H1 (cell line): ENCODE measurements at regions not wholly inside any gene's neighbourhood (a gene's known extent, or its start where the extent isn't known, plus 50 kb on each side); places are given as distances from the start of the nearest gene placed in this dataset.

Source experiments
- CTCF ChIA-PET: fragments of 300-600 bp; sonication (Branson Sonifier 250); formaldehyde crosslinking; loops from one replicate; lab custom pipeline; 2021; ENCODE audit not compliant: partially characterized antibody; lab: Charles Lee
- POLR2A ChIA-PET: fragments of 300-600 bp; sonication (Branson Sonifier 250); formaldehyde crosslinking; loops from one replicate; lab custom pipeline; 2021; ENCODE audit warnings: inconsistent platforms; ENCODE audit not compliant: partially characterized antibody; lab: Charles Lee
- DNase-seq, 2 experiments: peaks; one replicate each; pipeline versions ENCODE4 v3.0.0 to v3.0.0-alpha.2; 2010 to 2022; ENCODE audit warnings: low spot score in 2 of 2, low read depth in 1 of 2, mixed read lengths in 1 of 2
- FAIRE-seq: peaks from 2 replicates; lab custom pipeline; 2011; peaks lifted over from hg19 to GRCh38; lab: Jason Lieb, UNC
- H2AFZ ChIP-seq: 2 replicates; pipeline ENCODE4 v1.8.1; 2012; ENCODE audit warnings: low read length, inconsistent platforms
- H2AK5ac ChIP-seq: 2 replicates; pipeline ENCODE4 v1.6.1; 2013; ENCODE audit warnings: low read depth, low read length
- H2BK120ac ChIP-seq: replicated peaks from 2 replicates; pipeline ENCODE3; 2013; ENCODE audit warnings: low read depth, low read length, inconsistent platforms
- H2BK12ac ChIP-seq: 2 replicates; pipeline ENCODE4 v1.6.1; 2013; ENCODE audit warnings: low read depth, low read length
- H2BK15ac ChIP-seq: 2 replicates; pipeline ENCODE4 v1.6.1; 2013; ENCODE audit warnings: low read length
- H2BK20ac ChIP-seq: 2 replicates; pipeline ENCODE4 v1.6.1; 2013; ENCODE audit warnings: low read length
- H2BK5ac ChIP-seq: 2 replicates; pipeline ENCODE4 v1.6.1; 2013; ENCODE audit warnings: low read depth, low read length
- H3K14ac ChIP-seq: 2 replicates; pipeline ENCODE4 v1.6.1; 2013; ENCODE audit warnings: inconsistent platforms; ENCODE audit not compliant: insufficient read length
- H3K18ac ChIP-seq: 2 replicates; pipeline ENCODE4 v1.6.1; 2013; ENCODE audit warnings: low read length; ENCODE audit errors: extremely low read depth
- H3K23ac ChIP-seq: 2 replicates; pipeline ENCODE4 v1.6.1; 2013; ENCODE audit warnings: inconsistent platforms; ENCODE audit not compliant: insufficient read length
- H3K23me2 ChIP-seq: 2 replicates; pipeline ENCODE4 v1.6.1; 2013; ENCODE audit warnings: low read depth, low read length
- H3K27ac ChIP-seq: 2 replicates; pipeline ENCODE4 v1.6.1; 2011; ENCODE audit warnings: low read depth, low read length, inconsistent platforms
- H3K27me3 ChIP-seq, 4 experiments: replicated peaks in 1 of 4; 1 replicate in 1 of 4; 2 replicates in 3 of 4; pipeline versions ENCODE4 v1.6.1 to v1.8.1; 2011 to 2013; ENCODE audit warnings: low read length in 3 of 4, mild to moderate bottlenecking in 3 of 4, inconsistent platforms in 2 of 4, mixed read lengths in 2 of 4, moderate library complexity in 1 of 4; ENCODE audit not compliant: control insufficient read depth in 3 of 4, insufficient read depth in 3 of 4; ENCODE audit errors: extremely low read depth in 1 of 4
- H3K36me3 ChIP-seq, 4 experiments: 2 replicates each; pipeline versions ENCODE4 v1.6.1 to v1.8.1; 2011 to 2013; ENCODE audit warnings: mild to moderate bottlenecking in 4 of 4, low read length in 3 of 4, moderate library complexity in 2 of 4, control low read depth in 1 of 4, inconsistent platforms in 1 of 4; ENCODE audit not compliant: insufficient read depth in 4 of 4, control insufficient read depth in 2 of 4
- H3K4ac ChIP-seq: replicated peaks from 2 replicates; pipeline ENCODE3; 2013; ENCODE audit warnings: low read length, low read depth, mixed read lengths, inconsistent platforms; ENCODE audit not compliant: insufficient read length
- H3K4me1 ChIP-seq, 4 experiments: replicated peaks in 1 of 4; 1 replicate in 1 of 4; 2 replicates in 3 of 4; pipeline versions ENCODE4 v1.6.1 to v1.8.1; 2011 to 2013; ENCODE audit warnings: low read length in 3 of 4, inconsistent platforms in 2 of 4, mixed read lengths in 1 of 4; ENCODE audit not compliant: insufficient read depth in 4 of 4, control insufficient read depth in 3 of 4
- H3K4me2 ChIP-seq, 2 experiments: 2 replicates each; pipeline versions ENCODE4 v1.6.1 to v1.8.1; 2011 to 2013; ENCODE audit warnings: low read depth in 2 of 2, low read length in 2 of 2, control low read depth in 1 of 2, inconsistent platforms in 1 of 2, mild to moderate bottlenecking in 1 of 2; ENCODE audit not compliant: insufficient read depth in 1 of 2
- H3K4me3 ChIP-seq, 4 experiments: fragments of 200-600, 300-600 bp in 1 of 4; sonication (generic), shearing (Covaris generic), sonication (Bioruptor Twin) in 1 of 4; 2 replicates each; pipeline versions ENCODE4 v1.5.1 to v1.8.1; 2011 to 2016; ENCODE audit warnings: low read length in 4 of 4, low read depth in 3 of 4, control low read depth in 2 of 4, inconsistent platforms in 2 of 4, mild to moderate bottlenecking in 2 of 4, mixed read lengths in 1 of 4, moderate library complexity in 1 of 4; ENCODE audit not compliant: insufficient read depth in 2 of 4; ENCODE audit errors: extremely low read depth in 1 of 4
- H3K56ac ChIP-seq: replicated peaks from 2 replicates; pipeline ENCODE3; 2013; ENCODE audit warnings: low read depth, mild to moderate bottlenecking, mixed read lengths, low read length, inconsistent platforms; ENCODE audit not compliant: insufficient read length
- H3K79me1 ChIP-seq: 2 replicates; pipeline ENCODE4 v1.6.1; 2013; ENCODE audit warnings: low read depth, low read length, control low read depth
- H3K79me2 ChIP-seq, 2 experiments: 2 replicates each; pipeline versions ENCODE4 v1.6.1 to v1.8.1; 2012 to 2013; ENCODE audit warnings: low read length in 2 of 2, mild to moderate bottlenecking in 2 of 2, inconsistent platforms in 1 of 2; ENCODE audit not compliant: insufficient read depth in 2 of 2, control insufficient read depth in 1 of 2
- H3K9ac ChIP-seq, 4 experiments: replicated peaks in 1 of 4; 1 replicate in 1 of 4; 2 replicates in 3 of 4; pipeline versions ENCODE4 v1.6.1 to v1.8.1; 2011 to 2013; ENCODE audit warnings: low read depth in 3 of 4, low read length in 3 of 4, control low read depth in 2 of 4, mild to moderate bottlenecking in 2 of 4, moderate library complexity in 2 of 4, inconsistent platforms in 1 of 4; ENCODE audit errors: extremely low read depth in 1 of 4
- H3K9me3 ChIP-seq, 2 experiments: 2 replicates each; pipeline versions ENCODE4 v1.6.1 to v1.8.1; 2012 to 2013; ENCODE audit warnings: mild to moderate bottlenecking in 2 of 2, moderate library complexity in 2 of 2, control low read depth in 1 of 2, inconsistent platforms in 1 of 2, low read depth in 1 of 2, low read length in 1 of 2, mixed read lengths in 1 of 2; ENCODE audit not compliant: insufficient read depth in 2 of 2
- H4K20me1 ChIP-seq, 2 experiments: replicated peaks in 1 of 2; 2 replicates each; pipeline versions ENCODE3 to v1.8.1; 2011 to 2013; ENCODE audit warnings: inconsistent platforms in 2 of 2, low read length in 2 of 2, mild to moderate bottlenecking in 1 of 2; ENCODE audit not compliant: insufficient read depth in 2 of 2, control insufficient read depth in 1 of 2
- H4K5ac ChIP-seq: 2 replicates; pipeline ENCODE4 v1.6.1; 2013; ENCODE audit warnings: low read length, low read depth, mixed read lengths, inconsistent platforms; ENCODE audit not compliant: insufficient read length
- H4K8ac ChIP-seq: 2 replicates; pipeline ENCODE4 v1.8.0; 2013; ENCODE audit warnings: mild to moderate bottlenecking, moderate library complexity, low read length, inconsistent platforms; ENCODE audit not compliant: insufficient read depth; ENCODE audit errors: extremely low read depth
- H4K91ac ChIP-seq: replicated peaks from 2 replicates; pipeline ENCODE3; 2013; ENCODE audit warnings: low read length, mixed read lengths, inconsistent platforms; ENCODE audit not compliant: insufficient read length
- ASH2L ChIP-seq: fragments of 200-600, 300-600 bp; sonication (generic); IDR thresholded peaks from one replicate; pipeline ENCODE4 v1.7.1; 2017; ENCODE audit warnings: low read length
- BACH1 ChIP-seq: IDR thresholded peaks from 2 replicates; pipeline ENCODE4 v1.6.1; 2012; ENCODE audit warnings: low read length, improper control_type of control experiment
- BRCA1 ChIP-seq: IDR thresholded peaks from 2 replicates; pipeline ENCODE4 v1.6.1; 2012; ENCODE audit warnings: low read depth, low read length, improper control_type of control experiment
- CBX5 ChIP-seq: fragments of 300-800, 300-1000 bp; sonication (generic); IDR thresholded peaks from 2 replicates; pipeline ENCODE4 v1.7.1; 2016; ENCODE audit warnings: antibody characterized with exemption, low read length, low read depth
- CTBP2 ChIP-seq: IDR thresholded peaks from 2 replicates; pipeline ENCODE4 v1.7.0; 2011; ENCODE audit warnings: borderline replicate concordance, mild to moderate bottlenecking, moderate library complexity, mixed read lengths, low read length; ENCODE audit not compliant: insufficient read depth, insufficient read length
- JUND ChIP-seq: IDR thresholded peaks from 2 replicates; pipeline ENCODE4 v1.6.1; 2011; ENCODE audit warnings: mild to moderate bottlenecking, improper control_type of control experiment, low read length
- KDM4A ChIP-seq: IDR thresholded peaks from one replicate; pipeline ENCODE4 v1.7.1; 2012; ENCODE audit warnings: low read depth, mild to moderate bottlenecking, moderate library complexity, low read length, inconsistent platforms; ENCODE audit not compliant: severe bottlenecking
- RBBP5 ChIP-seq: IDR thresholded peaks from 2 replicates; pipeline ENCODE4 v1.7.1; 2012; ENCODE audit warnings: low read depth, mild to moderate bottlenecking, inconsistent platforms, low read length, moderate library complexity, borderline replicate concordance
- RNF2 ChIP-seq: fragments of 200-900, 300-1000 bp; sonication (generic); IDR thresholded peaks from 2 replicates; pipeline ENCODE4 v1.7.1; 2016; ENCODE audit warnings: borderline replicate concordance, low read depth, mild to moderate bottlenecking, antibody characterized with exemption, low read length; ENCODE audit not compliant: poor library complexity, severe bottlenecking; ENCODE audit errors: missing control alignments
- SAP30 ChIP-seq: fragments of 300-600 bp; sonication (generic); IDR thresholded peaks from 2 replicates; pipeline ENCODE4 v1.7.1; 2012; ENCODE audit warnings: low read length, moderate library complexity, mild to moderate bottlenecking, inconsistent platforms; ENCODE audit not compliant: insufficient read depth, insufficient replicate concordance
- SIX5 ChIP-seq: IDR thresholded peaks from 2 replicates; pipeline ENCODE4 v1.6.1; 2011; ENCODE audit warnings: mild to moderate bottlenecking, low read depth, low read length
- SRF ChIP-seq: IDR thresholded peaks from 2 replicates; pipeline ENCODE4 v1.6.1; 2011; ENCODE audit warnings: mild to moderate bottlenecking, low read depth, low read length, moderate library complexity
- TCF12 ChIP-seq: IDR thresholded peaks from 2 replicates; pipeline ENCODE4 v1.6.1; 2011; ENCODE audit warnings: low read depth, mild to moderate bottlenecking, low read length
- WGBS, 2 experiments: shearing (Covaris generic) in 1 of 2; methylation state at CpG; one replicate each; pipeline versions ENCODE4 v1.1.6 to v1.1.7; 2013 to 2015; ENCODE audit warnings: low lambda C conversion rate in 2 of 2, mixed read lengths in 2 of 2, inconsistent platforms in 1 of 2, low coverage in 1 of 2, missing lambda C conversion rate in 1 of 2; ENCODE audit not compliant: insufficient replicate concordance in 2 of 2, insufficient coverage in 1 of 2, insufficient read length in 1 of 2; ENCODE audit errors: extremely low coverage in 1 of 2, missing lambda C conversion rate in 1 of 2; 5-methylcytosine and 5-hydroxymethylcytosine counted together
- TF ChIP-seq, protein P1 (sequence below): IDR thresholded peaks from 2 replicates; pipeline ENCODE4 v1.6.1; 2012; ENCODE audit warnings: inconsistent platforms

DNA sequence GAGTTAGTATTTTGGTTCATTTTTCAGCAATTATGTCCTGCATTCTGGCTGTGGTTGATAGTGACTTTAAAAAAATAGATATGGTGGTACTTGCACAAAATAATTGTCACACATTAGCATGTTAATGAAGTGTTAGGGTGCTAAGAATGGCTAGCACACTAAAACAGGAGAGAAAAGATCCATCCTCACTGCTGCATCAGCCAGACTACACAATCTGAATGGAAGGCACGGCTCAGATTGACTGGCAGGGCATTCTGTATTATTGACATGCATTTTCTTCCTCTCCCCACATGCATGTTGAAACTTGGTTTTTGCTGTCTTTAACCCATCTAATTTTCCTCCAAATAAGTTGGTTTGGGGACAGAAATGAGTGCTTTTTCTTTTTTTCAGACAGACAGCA lies 306.3 kb downstream of the PRL start:
- Histone ChIP-seq H2AK5ac (no peak overlapping the region), H2BK5ac (no peak overlapping the region), H4K20me1 (peaks cover 0 to 6% of the 10 kb centered on the region in 2 experiments), H3K23ac (no peak overlapping the region), H2AFZ (no peak overlapping the region), H3K18ac (no peak overlapping the region), H3K14ac (no peak overlapping the region), H2BK15ac (no peak overlapping the region), H3K79me1 (peaks cover 4% of the 10 kb centered on the region), H3K27me3 (no peaks in the 10 kb centered on the region), H2BK120ac (no peak overlapping the region), H3K4me2 (no peak overlapping the region), H3K9me3 (no peaks in the 10 kb centered on the region), H2BK12ac (no peak overlapping the region), H2BK20ac (no peak overlapping the region), H3K56ac (no peak overlapping the region), H3K4me1 (peaks cover 0 to 4% (median 1%) of the 10 kb centered on the region in 4 experiments; a peak in 2 of 7 replicates), H3K9ac (no peak overlapping the region), H4K8ac (no peak overlapping the region), H3K27ac (no peak overlapping the region), H3K4ac (no peak overlapping the region), H4K91ac (no peak overlapping the region), H4K5ac (no peak overlapping the region), H3K23me2 (no peaks in the 10 kb centered on the region; the same call in 1 of the 2 replicates), H3K4me3 (no peak overlapping the region), H3K79me2 (peaks cover 0 to 7% of the 10 kb centered on the region in 2 experiments; a peak in 2 of 4 replicates), H3K36me3 (no peaks in the 10 kb centered on the region; a peak in 3 of 8 replicates)
- ChIA-PET POLR2A (no interaction called here), CTCF (no interaction called here)
- FAIRE-seq = no peak
- WGBS, 2 experiments = 100% methylated on average over 1 of the region's 1 CpG; no CpG with 5 or more reads in 1 of the 2 experiments
- TF ChIP-seq, protein P1, sequence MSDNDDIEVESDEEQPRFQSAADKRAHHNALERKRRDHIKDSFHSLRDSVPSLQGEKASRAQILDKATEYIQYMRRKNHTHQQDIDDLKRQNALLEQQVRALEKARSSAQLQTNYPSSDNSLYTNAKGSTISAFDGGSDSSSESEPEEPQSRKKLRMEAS = no peak
- TF ChIP-seq TCF12 = no peak
- TF ChIP-seq SAP30 = no peak
- TF ChIP-seq SIX5 = no peak
- no peak for TF ChIP-seq KDM4A
- TF ChIP-seq SRF = no peak
- no peak for TF ChIP-seq JUND
- no peak for TF ChIP-seq BRCA1
- TF ChIP-seq BACH1 = no peak
- TF ChIP-seq RBBP5 = no peak
- TF ChIP-seq RNF2 = no peak
- no peak for TF ChIP-seq CTBP2
- TF ChIP-seq CBX5 = no peak
- TF ChIP-seq ASH2L = no peak
- DNase-seq = no peak
